IMR-90 (cell line): ENCODE measurements at regions not wholly inside any gene's neighbourhood (a gene's known extent, or its start where the extent isn't known, plus 50 kb on each side); places are given as distances from the start of the nearest gene placed in this dataset.

Experiments used
- ATAC-seq: fragments of 200-7000 bp; cut with Tn5 transposase; 2 replicates; pipeline ENCODE4 v1.9.1; 2020; ENCODE audit warnings: low read depth, mild to moderate bottlenecking, moderate library complexity
- BruUV-seq: library from RNA; stranded (reverse); fragments of 400-500 nt; replicated peaks from 2 replicates; lab custom pipeline; 2021; lab: Mats Ljungman, UMichigan
- CTCF ChIA-PET: fragments of 300-600 bp; formaldehyde crosslinking; extraction: SDS; loops from one replicate; lab custom pipeline; 2021; ENCODE audit warnings: antibody characterized with exemption; lab: Yijun Ruan, JAX
- POLR2A ChIA-PET: fragments of 300-600 bp; sonication (Branson Sonifier 250); formaldehyde crosslinking; loops from one replicate; lab custom pipeline; 2022; ENCODE audit warnings: antibody characterized with exemption; ENCODE audit not compliant: unreplicated experiment; lab: Charles Lee
- DNase-seq: peaks from one replicate; pipeline ENCODE4 v3.0.0; 2013
- H2AFZ ChIP-seq: replicated peaks from 2 replicates; pipeline ENCODE3; 2013; ENCODE audit warnings: low read length, mild to moderate bottlenecking; ENCODE audit not compliant: poor library complexity
- H2AK5ac ChIP-seq: 2 replicates; pipeline ENCODE4 v1.6.1; 2013; ENCODE audit warnings: low read depth, low read length, inconsistent platforms
- H2AK9ac ChIP-seq: replicated peaks from 2 replicates; pipeline ENCODE3; 2013; ENCODE audit warnings: mild to moderate bottlenecking, low read depth, low read length, moderate library complexity; ENCODE audit not compliant: poor library complexity
- H2BK120ac ChIP-seq: 2 replicates; pipeline ENCODE4 v1.6.1; 2013; ENCODE audit warnings: low read depth, low read length, inconsistent platforms
- H2BK15ac ChIP-seq: 3 replicates; pipeline ENCODE4 v1.6.1; 2013; ENCODE audit warnings: low read depth, low read length, inconsistent platforms
- H2BK20ac ChIP-seq: 2 replicates; pipeline ENCODE4 v1.6.1; 2013; ENCODE audit warnings: low read depth, mild to moderate bottlenecking, inconsistent platforms, low read length, moderate library complexity
- H2BK5ac ChIP-seq: 2 replicates; pipeline ENCODE4 v1.6.1; 2013; ENCODE audit warnings: mild to moderate bottlenecking, low read depth, low read length, inconsistent platforms; ENCODE audit not compliant: poor library complexity, severe bottlenecking
- H3K14ac ChIP-seq: replicated peaks from 2 replicates; pipeline ENCODE4 v1.6.1; 2013; ENCODE audit warnings: low read depth, low read length, inconsistent platforms
- H3K18ac ChIP-seq: 2 replicates; pipeline ENCODE4 v1.6.1; 2013; ENCODE audit warnings: low read depth, low read length, control low read depth
- H3K23ac ChIP-seq: 2 replicates; pipeline ENCODE4 v1.6.1; 2013; ENCODE audit warnings: low read depth, low read length, inconsistent platforms
- H3K27ac ChIP-seq: 2 replicates; pipeline ENCODE4 v1.5.1; 2013; ENCODE audit warnings: mild to moderate bottlenecking, control low read depth, low read length; ENCODE audit not compliant: insufficient read depth
- H3K27me3 ChIP-seq: 2 replicates; pipeline ENCODE4 v1.6.1; 2013; ENCODE audit warnings: low read length; ENCODE audit not compliant: control insufficient read depth, insufficient read depth
- H3K36me3 ChIP-seq: 2 replicates; pipeline ENCODE4 v1.6.1; 2013; ENCODE audit warnings: low read length, mixed read lengths; ENCODE audit not compliant: control insufficient read depth, insufficient read depth
- H3K4ac ChIP-seq: 2 replicates; pipeline ENCODE4 v1.6.1; 2013; ENCODE audit warnings: low read depth, low read length, inconsistent platforms
- H3K4me1 ChIP-seq: 2 replicates; pipeline ENCODE4 v1.6.1; 2013; ENCODE audit warnings: low read length, mixed read lengths; ENCODE audit not compliant: control insufficient read depth, insufficient read depth
- H3K4me2 ChIP-seq: 2 replicates; pipeline ENCODE4 v1.6.1; 2013; ENCODE audit warnings: low read depth, mild to moderate bottlenecking, control low read depth, low read length, moderate library complexity
- H3K4me3 ChIP-seq: 2 replicates; pipeline ENCODE4 v1.5.1; 2013; ENCODE audit warnings: low read depth, mild to moderate bottlenecking, control low read depth, low read length, moderate library complexity; ENCODE audit not compliant: insufficient read depth
- H3K56ac ChIP-seq: 2 replicates; pipeline ENCODE4 v1.6.1; 2013; ENCODE audit warnings: low read length, inconsistent platforms; ENCODE audit not compliant: insufficient read depth; ENCODE audit errors: extremely low read depth
- H3K79me1 ChIP-seq, 2 experiments: 2 replicates each; pipeline ENCODE4 v1.6.1; 2013; ENCODE audit warnings: low read length in 2 of 2, inconsistent platforms in 1 of 2, low read depth in 1 of 2
- H3K9ac ChIP-seq: 2 replicates; pipeline ENCODE4 v1.6.1; 2013; ENCODE audit warnings: low read depth, low read length, control low read depth
- H3K9me1 ChIP-seq: 2 replicates; pipeline ENCODE4 v1.6.1; 2013; ENCODE audit warnings: low read length, inconsistent platforms; ENCODE audit not compliant: insufficient read depth
- H3K9me3 ChIP-seq: 2 replicates; pipeline ENCODE4 v1.6.1; 2013; ENCODE audit warnings: low read length; ENCODE audit not compliant: control insufficient read depth, insufficient read depth
- H4K20me1 ChIP-seq: 2 replicates; pipeline ENCODE4 v1.6.1; 2013; ENCODE audit warnings: low read length, inconsistent platforms; ENCODE audit not compliant: insufficient read depth
- H4K5ac ChIP-seq: 2 replicates; pipeline ENCODE4 v1.6.1; 2013; ENCODE audit warnings: mild to moderate bottlenecking, low read depth, low read length, control low read depth
- H4K8ac ChIP-seq, 2 experiments: 2 replicates each; pipeline ENCODE4 v1.6.1; 2013; ENCODE audit warnings: low read depth in 2 of 2, low read length in 2 of 2, control low read depth in 1 of 2, inconsistent platforms in 1 of 2
- H4K91ac ChIP-seq: 2 replicates; pipeline ENCODE4 v1.6.1; 2013; ENCODE audit warnings: low read depth, low read length, inconsistent platforms; ENCODE audit not compliant: insufficient read depth
- BHLHE40 ChIP-seq: fragments of 150-350 bp; IDR thresholded peaks from 2 replicates; pipeline ENCODE4 v1.6.1; 2016; ENCODE audit warnings: mild to moderate bottlenecking, low read depth, low read length
- CEBPB ChIP-seq: IDR thresholded peaks from 2 replicates; pipeline ENCODE4 v1.6.1; 2012; ENCODE audit warnings: low read depth, low read length, improper control_type of control experiment
- CHD1 ChIP-seq: IDR thresholded peaks from 2 replicates; pipeline ENCODE4 v1.6.1; 2012; ENCODE audit warnings: low read depth, low read length, improper control_type of control experiment
- FOS ChIP-seq: fragments of 150-350 bp; IDR thresholded peaks from 2 replicates; pipeline ENCODE4 v1.6.1; 2016; ENCODE audit warnings: low read depth, low read length
- MAFK ChIP-seq: IDR thresholded peaks from 2 replicates; pipeline ENCODE4 v1.6.1; 2012; ENCODE audit warnings: low read depth, low read length, improper control_type of control experiment
- MAZ ChIP-seq: IDR thresholded peaks from 2 replicates; pipeline ENCODE4 v1.6.1; 2012; ENCODE audit warnings: low read depth, mild to moderate bottlenecking, low read length, improper control_type of control experiment, moderate library complexity, borderline replicate concordance
- MXI1 ChIP-seq: IDR thresholded peaks from 2 replicates; pipeline ENCODE4 v1.6.1; 2012; ENCODE audit warnings: low read depth, mild to moderate bottlenecking, low read length, moderate library complexity, borderline replicate concordance
- NFE2L2 ChIP-seq: fragments of 150-350 bp; IDR thresholded peaks from 2 replicates; pipeline ENCODE4 v1.6.1; 2016; ENCODE audit warnings: low read depth, mild to moderate bottlenecking, low read length
- POLR2A ChIP-seq: IDR thresholded peaks from 2 replicates; pipeline ENCODE4 v1.6.1; 2012; ENCODE audit warnings: mild to moderate bottlenecking, low read depth, low read length
- RAD21 ChIP-seq: IDR thresholded peaks from 2 replicates; pipeline ENCODE4 v1.6.1; 2012; ENCODE audit warnings: low read length, improper control_type of control experiment
- RCOR1 ChIP-seq: IDR thresholded peaks from 2 replicates; pipeline ENCODE4 v1.6.1; 2012; ENCODE audit warnings: mild to moderate bottlenecking, low read length, improper control_type of control experiment; ENCODE audit not compliant: insufficient replicate concordance
- RFX5 ChIP-seq: IDR thresholded peaks from 2 replicates; pipeline ENCODE4 v1.8.0; 2012; ENCODE audit warnings: low read depth, mild to moderate bottlenecking, low read length, moderate library complexity
- SMC3 ChIP-seq: fragments of 150-350 bp; IDR thresholded peaks from 2 replicates; pipeline ENCODE4 v1.6.1; 2016; ENCODE audit warnings: low read depth, mild to moderate bottlenecking, antibody characterized with exemption, low read length, moderate library complexity
- USF2 ChIP-seq: fragments of 150-350 bp; IDR thresholded peaks from 2 replicates; pipeline ENCODE4 v1.6.1; 2017; ENCODE audit warnings: mild to moderate bottlenecking, antibody characterized with exemption, low read length, low read depth
- WGBS, 2 experiments: methylation state at CpG; one replicate each; pipeline versions ENCODE4 v1.1.5 to v1.1.7; 2013; ENCODE audit warnings: missing lambda C conversion rate in 2 of 2; ENCODE audit not compliant: insufficient read length in 1 of 2; ENCODE audit errors: extremely low coverage in 2 of 2; 5-methylcytosine and 5-hydroxymethylcytosine counted together
- dilution Hi-C: fragments of 300-500 bp; cut with HindIII; formaldehyde crosslinking; loops from one replicate; pipeline ENCODE4 v1.14.3; 2018; ENCODE audit warnings: low sequenced_read_pairs; ENCODE audit not compliant: unreplicated experiment
- in situ Hi-C: fragments of 300-500 bp; cut with MboI; formaldehyde crosslinking; loops from 3 replicates; pipeline ENCODE4 v1.14.3; 2019; ENCODE audit warnings: low sequenced_read_pairs, inconsistent platforms, mixed read lengths
- intact Hi-C: fragments of 100-400 bp; cut with micrococcal nuclease; formaldehyde crosslinking; loops from 2 replicates; pipeline ENCODE4 v1.10.0; 2022
- TF ChIP-seq, protein P1 (sequence below): conservative IDR thresholded peaks from 2 replicates; pipeline ENCODE4 v1.5.1; 2012; ENCODE audit warnings: mild to moderate bottlenecking, low read depth, low read length, improper control_type of control experiment
- TF ChIP-seq, protein P2 (sequence below): fragments of 150-350 bp; IDR thresholded peaks from 2 replicates; pipeline ENCODE4 v1.6.1; 2016; ENCODE audit warnings: low read depth, mild to moderate bottlenecking, low read length, moderate library complexity, borderline replicate concordance

GRCh38 chr6:6976193-6976592 lies 131.6 kb upstream of the RREB1 start:
- no peaks in the 10 kb centered on the region for H3K9me3 ChIP-seq
- H3K79me1 ChIP-seq: no peaks in the 10 kb centered on the region
- H3K9ac ChIP-seq: no peak overlapping the region
- ChIA-PET CTCF (interaction anchor here (0.6 kb wide), 1 partner anchor 154 kb away, joined by 5 read pairs; no protein-coding TSS in a partner anchor), POLR2A (no interaction called here)
- H3K9me1 ChIP-seq: no peaks in the 10 kb centered on the region
- WGBS, 2 experiments: 20% methylated on average over 1 of the region's 4 CpGs; no CpG with 5 or more reads in 1 of the 2 experiments
- no peak overlapping the region for H3K4me2 ChIP-seq
- intact Hi-C loops (loop anchor here (5.0 kb wide), 1 partner anchor 44 kb away; no protein-coding TSS in a partner anchor), in situ Hi-C loops (no loop called here), dilution Hi-C loops (no loop called here)
- H2AK9ac ChIP-seq: no peak overlapping the region
- H3K4me3 ChIP-seq: no peak overlapping the region
- H3K27me3 ChIP-seq: peaks cover 10% of the 10 kb centered on the region
- H4K20me1 ChIP-seq: no peaks in the 10 kb centered on the region
- DNase-seq: no peak
- no peak overlapping the region for H4K91ac ChIP-seq
- no peak overlapping the region for H2BK15ac ChIP-seq
- no peak overlapping the region for H3K14ac ChIP-seq
- no peak overlapping the region for H3K4ac ChIP-seq
- no peaks in the 10 kb centered on the region for H3K36me3 ChIP-seq
- no peak overlapping the region for H3K23ac ChIP-seq
- no peak overlapping the region for H2BK5ac ChIP-seq
- BruUV-seq: no TSS peak
- H3K56ac ChIP-seq: no peak overlapping the region
- H4K5ac ChIP-seq: no peak overlapping the region
- no peak overlapping the region for H2BK120ac ChIP-seq
- TF ChIP-seq CEBPB (no peak), NFE2L2 (no peak), POLR2A (no peak), MAFK (no peak), RFX5 (no peak), FOS (no peak), SMC3 (no peak), BHLHE40 (no peak), RAD21 (no peak), RCOR1 (no peak), MAZ (no peak), USF2 (no peak), MXI1 (no peak), CHD1 (no peak)
- TF ChIP-seq, protein P1, sequence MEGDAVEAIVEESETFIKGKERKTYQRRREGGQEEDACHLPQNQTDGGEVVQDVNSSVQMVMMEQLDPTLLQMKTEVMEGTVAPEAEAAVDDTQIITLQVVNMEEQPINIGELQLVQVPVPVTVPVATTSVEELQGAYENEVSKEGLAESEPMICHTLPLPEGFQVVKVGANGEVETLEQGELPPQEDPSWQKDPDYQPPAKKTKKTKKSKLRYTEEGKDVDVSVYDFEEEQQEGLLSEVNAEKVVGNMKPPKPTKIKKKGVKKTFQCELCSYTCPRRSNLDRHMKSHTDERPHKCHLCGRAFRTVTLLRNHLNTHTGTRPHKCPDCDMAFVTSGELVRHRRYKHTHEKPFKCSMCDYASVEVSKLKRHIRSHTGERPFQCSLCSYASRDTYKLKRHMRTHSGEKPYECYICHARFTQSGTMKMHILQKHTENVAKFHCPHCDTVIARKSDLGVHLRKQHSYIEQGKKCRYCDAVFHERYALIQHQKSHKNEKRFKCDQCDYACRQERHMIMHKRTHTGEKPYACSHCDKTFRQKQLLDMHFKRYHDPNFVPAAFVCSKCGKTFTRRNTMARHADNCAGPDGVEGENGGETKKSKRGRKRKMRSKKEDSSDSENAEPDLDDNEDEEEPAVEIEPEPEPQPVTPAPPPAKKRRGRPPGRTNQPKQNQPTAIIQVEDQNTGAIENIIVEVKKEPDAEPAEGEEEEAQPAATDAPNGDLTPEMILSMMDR: no peak
- TF ChIP-seq, protein P2, sequence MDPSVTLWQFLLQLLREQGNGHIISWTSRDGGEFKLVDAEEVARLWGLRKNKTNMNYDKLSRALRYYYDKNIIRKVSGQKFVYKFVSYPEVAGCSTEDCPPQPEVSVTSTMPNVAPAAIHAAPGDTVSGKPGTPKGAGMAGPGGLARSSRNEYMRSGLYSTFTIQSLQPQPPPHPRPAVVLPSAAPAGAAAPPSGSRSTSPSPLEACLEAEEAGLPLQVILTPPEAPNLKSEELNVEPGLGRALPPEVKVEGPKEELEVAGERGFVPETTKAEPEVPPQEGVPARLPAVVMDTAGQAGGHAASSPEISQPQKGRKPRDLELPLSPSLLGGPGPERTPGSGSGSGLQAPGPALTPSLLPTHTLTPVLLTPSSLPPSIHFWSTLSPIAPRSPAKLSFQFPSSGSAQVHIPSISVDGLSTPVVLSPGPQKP: no peak
- no peak overlapping the region for H2AFZ ChIP-seq
- no peak overlapping the region for H3K18ac ChIP-seq
- no peak overlapping the region for H2BK20ac ChIP-seq
- no peak for ATAC-seq
- no peak overlapping the region for H2AK5ac ChIP-seq
- H3K4me1 ChIP-seq: no peaks in the 10 kb centered on the region
- no peak overlapping the region for H4K8ac ChIP-seq
- no peak overlapping the region for H3K27ac ChIP-seq
